OCI-M1 (cell line): ENCODE measurements at regions not wholly inside any gene's neighbourhood (a gene's known extent, or its start where the extent isn't known, plus 50 kb on each side); places are given as distances from the start of the nearest gene placed in this dataset.
"Not testable (repeated sequence)": the region's sequence is repeated elsewhere in the genome, so short reads cannot be mapped to it uniquely, and the experiment has no call there.

ENCODE experiments used
- DNase-seq: peaks from one replicate; lab custom pipeline; 2025; lab: John Stamatoyannopoulos, UW

- DNase-seq, result peak; percentile 93
These were observed 182.7 kb downstream of the TBX18 start for GRCh38 chr6:84581494-84582259.

- no peak for DNase-seq
These were observed 185.0 kb downstream of the TBX18 start for GRCh38 chr6:84579404-84579803.

GRCh38 chr6:84576029-84576428 lies 188.4 kb downstream of the TBX18 start:
- DNase-seq, result no peak

GRCh38 chr6:84575264-84575663 lies 189.1 kb downstream of the TBX18 start:
- DNase-seq, result peak; percentile 35

GRCh38 chr6:84569882-84570281 lies 194.5 kb downstream of the TBX18 start:
- no peak for DNase-seq

- peak; percentile 67 for DNase-seq
These were observed 195.4 kb downstream of the TBX18 start for GRCh38 chr6:84568971-84569370.

- DNase-seq, result not testable (repeated sequence)
These were observed 198.7 kb downstream of the TBX18 start for GRCh38 chr6:84565718-84566117.

GRCh38 chr6:84560436-84561390 lies 203.7 kb downstream of the TBX18 start:
- no peak for DNase-seq

GRCh38 chr6:84556541-84557335 lies 207.7 kb downstream of the TBX18 start:
- DNase-seq, result peak; percentile 41

- no peak for DNase-seq
These were observed 209.7 kb downstream of the TBX18 start for GRCh38 chr6:84554706-84555105.

GRCh38 chr6:84554074-84554473 lies 210.3 kb downstream of the TBX18 start:
- DNase-seq, result no peak

GRCh38 chr6:84553527-84553926 lies 210.9 kb downstream of the TBX18 start:
- no peak for DNase-seq

GRCh38 chr6:84551797-84552196 lies 212.6 kb downstream of the TBX18 start:
- DNase-seq, result no peak

GRCh38 chr6:84549917-84550316 lies 214.5 kb downstream of the TBX18 start:
- no peak for DNase-seq

- peak; percentile 90 for DNase-seq
These were observed 217.0 kb downstream of the TBX18 start for GRCh38 chr6:84547341-84547801.

- DNase-seq, result peak; percentile 31
These were observed 217.9 kb downstream of the TBX18 start for GRCh38 chr6:84546427-84546914.

- no peak for DNase-seq
These were observed 225.1 kb downstream of the TBX18 start for GRCh38 chr6:84539122-84539856.

- DNase-seq, result peak; percentile 25
These were observed 227.3 kb downstream of the TBX18 start for GRCh38 chr6:84536885-84537638.

- no peak for DNase-seq
These were observed 236.2 kb downstream of the TBX18 start for GRCh38 chr6:84528201-84528600.

- DNase-seq, result peak; percentile 44
These were observed 237.8 kb downstream of the TBX18 start for GRCh38 chr6:84526631-84527030.
